MCF 10A (cell line): ENCODE measurements at regions not wholly inside any gene's neighbourhood (a gene's known extent, or its start where the extent isn't known, plus 50 kb on each side); places are given as distances from the start of the nearest gene placed in this dataset.

Source experiments
- BruUV-seq: library from RNA; stranded (reverse); fragments of 400-500 nt; replicated peaks from 2 replicates; lab custom pipeline; 2021; lab: Mats Ljungman, UMichigan
- CTCF ChIA-PET: fragments of 300-600 bp; sonication (Branson Sonifier 250); formaldehyde crosslinking; extraction: SDS; loops from one replicate; lab custom pipeline; 2021; ENCODE audit warnings: antibody characterized with exemption, inconsistent platforms; lab: Yijun Ruan, JAX
- POLR2A ChIA-PET: fragments of 300-600, 350-650 bp; sonication (Branson Sonifier 250); formaldehyde crosslinking; extraction: SDS; loops from one replicate; lab custom pipeline; 2020; ENCODE audit warnings: antibody characterized with exemption, inconsistent platforms; lab: Yijun Ruan, JAX
- DNase-seq: peaks from one replicate; pipeline ENCODE4 v3.0.0-alpha.2; 2018; ENCODE audit not compliant: unreplicated experiment
- H3K27ac Mint-ChIP-seq: one replicate; pipeline ENCODE4 v1.8.0; 2022; ENCODE audit warnings: mild to moderate bottlenecking, low read depth, mixed read lengths; ENCODE audit not compliant: unreplicated experiment
- H3K27me3 Mint-ChIP-seq: one replicate; pipeline ENCODE4 v1.8.0; 2022; ENCODE audit warnings: mixed read lengths; ENCODE audit not compliant: insufficient read depth, unreplicated experiment
- H3K36me3 Mint-ChIP-seq: one replicate; pipeline ENCODE4 v1.8.0; 2022; ENCODE audit warnings: mild to moderate bottlenecking, moderate library complexity, mixed read lengths; ENCODE audit not compliant: insufficient read depth, unreplicated experiment
- H3K4me1 Mint-ChIP-seq: one replicate; pipeline ENCODE4 v1.8.0; 2022; ENCODE audit warnings: mixed read lengths; ENCODE audit not compliant: insufficient read depth, unreplicated experiment
- H3K4me3 Mint-ChIP-seq: one replicate; pipeline ENCODE4 v1.8.0; 2022; ENCODE audit warnings: mild to moderate bottlenecking, moderate library complexity, mixed read lengths; ENCODE audit not compliant: unreplicated experiment
- H3K9me3 Mint-ChIP-seq: one replicate; pipeline ENCODE4 v1.8.0; 2022; ENCODE audit warnings: mixed read lengths; ENCODE audit not compliant: unreplicated experiment
- CTCF ChIP-seq: fragments of 200-600 bp; IDR thresholded peaks from one replicate; pipeline ENCODE4 v1.8.0; 2022; ENCODE audit warnings: antibody characterized with exemption, mild to moderate bottlenecking; ENCODE audit not compliant: unreplicated experiment
- intact Hi-C: fragments of 100-400 bp; cut with micrococcal nuclease; formaldehyde crosslinking; loops from 2 replicates; pipeline ENCODE4 v1.14.1; 2022

- Mint-ChIP-seq H3K36me3 (peaks cover 2% of the 10 kb centered on the region), H3K27me3 (peaks cover 47% of the 10 kb centered on the region), H3K9me3 (no peaks in the 10 kb centered on the region), H3K27ac (no peak overlapping the region), H3K4me1 (no peaks in the 10 kb centered on the region), H3K4me3 (no peak overlapping the region)
- intact Hi-C loops, result no loop called here
- ChIA-PET POLR2A (no interaction called here), CTCF (interaction anchor here (0.6 kb wide), 1 partner anchor 170 kb away, joined by 4 read pairs; no protein-coding TSS in a partner anchor)
- no peak for TF ChIP-seq CTCF
- BruUV-seq, result no TSS peak
- DNase-seq, result no peak
These were observed 64.3 kb upstream of the RNU6ATAC start for GRCh38 chr9:134228649-134229048.

- Mint-ChIP-seq H3K27me3 (peaks cover 42% of the 10 kb centered on the region), H3K4me3 (no peak overlapping the region), H3K36me3 (peaks cover 5% of the 10 kb centered on the region), H3K4me1 (no peaks in the 10 kb centered on the region), H3K9me3 (no peaks in the 10 kb centered on the region), H3K27ac (no peak overlapping the region)
- ChIA-PET CTCF (no interaction called here), POLR2A (no interaction called here)
- intact Hi-C loops, result no loop called here
- TF ChIP-seq CTCF, result no peak
- BruUV-seq, result no TSS peak
- no peak for DNase-seq
These were observed 65.2 kb upstream of the RNU6ATAC start for GRCh38 chr9:134229466-134230091.

GRCh38 chr9:134230092-134230941 lies 66.0 kb upstream of the RNU6ATAC start:
- Mint-ChIP-seq H3K27me3 (peaks cover 39% of the 10 kb centered on the region), H3K36me3 (peaks cover 5% of the 10 kb centered on the region), H3K4me3 (no peak overlapping the region), H3K9me3 (no peaks in the 10 kb centered on the region), H3K27ac (no peak overlapping the region), H3K4me1 (no peaks in the 10 kb centered on the region)
- no TSS peak for BruUV-seq
- intact Hi-C loops, result no loop called here
- TF ChIP-seq CTCF, result no peak
- no peak for DNase-seq
- CTCF ChIA-PET, result no interaction called here
- POLR2A ChIA-PET, result no interaction called here

GRCh38 chr9:134230942-134231325 lies 66.6 kb upstream of the RNU6ATAC start:
- Mint-ChIP-seq H3K36me3 (peaks cover 5% of the 10 kb centered on the region), H3K4me3 (no peak overlapping the region), H3K27ac (no peak overlapping the region), H3K27me3 (peaks cover 32% of the 10 kb centered on the region), H3K4me1 (no peaks in the 10 kb centered on the region), H3K9me3 (no peaks in the 10 kb centered on the region)
- ChIA-PET POLR2A (no interaction called here), CTCF (no interaction called here)
- BruUV-seq, result no TSS peak
- intact Hi-C loops, result no loop called here
- no peak for DNase-seq
- no peak for TF ChIP-seq CTCF
